ENCODE measurements at regions not wholly inside any gene's neighbourhood (a gene's known extent, or its start where the extent isn't known, plus 50 kb on each side); places are given as distances from the start of the nearest gene placed in this dataset.

DNA sequence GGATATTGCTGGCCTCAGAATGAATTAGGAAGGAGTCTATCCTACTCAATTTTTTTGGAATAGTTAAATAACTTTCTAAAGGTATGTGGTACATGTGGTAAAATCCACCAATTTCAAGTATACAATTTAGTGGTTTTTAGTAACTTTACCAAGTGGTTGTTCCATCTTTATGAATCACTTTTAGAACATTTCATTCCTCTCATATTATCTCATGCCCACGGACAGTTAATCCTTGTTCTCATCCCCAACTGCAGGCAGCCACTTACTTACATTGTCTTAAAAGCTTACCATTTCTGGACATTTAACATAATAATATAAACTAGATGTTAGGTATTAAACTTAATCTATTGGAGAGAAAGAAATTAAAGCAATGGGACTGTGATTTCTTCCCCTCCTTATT, 146.3 kb upstream of the ZC3H15 start:
- TF ChIP-seq, protein P1, sequence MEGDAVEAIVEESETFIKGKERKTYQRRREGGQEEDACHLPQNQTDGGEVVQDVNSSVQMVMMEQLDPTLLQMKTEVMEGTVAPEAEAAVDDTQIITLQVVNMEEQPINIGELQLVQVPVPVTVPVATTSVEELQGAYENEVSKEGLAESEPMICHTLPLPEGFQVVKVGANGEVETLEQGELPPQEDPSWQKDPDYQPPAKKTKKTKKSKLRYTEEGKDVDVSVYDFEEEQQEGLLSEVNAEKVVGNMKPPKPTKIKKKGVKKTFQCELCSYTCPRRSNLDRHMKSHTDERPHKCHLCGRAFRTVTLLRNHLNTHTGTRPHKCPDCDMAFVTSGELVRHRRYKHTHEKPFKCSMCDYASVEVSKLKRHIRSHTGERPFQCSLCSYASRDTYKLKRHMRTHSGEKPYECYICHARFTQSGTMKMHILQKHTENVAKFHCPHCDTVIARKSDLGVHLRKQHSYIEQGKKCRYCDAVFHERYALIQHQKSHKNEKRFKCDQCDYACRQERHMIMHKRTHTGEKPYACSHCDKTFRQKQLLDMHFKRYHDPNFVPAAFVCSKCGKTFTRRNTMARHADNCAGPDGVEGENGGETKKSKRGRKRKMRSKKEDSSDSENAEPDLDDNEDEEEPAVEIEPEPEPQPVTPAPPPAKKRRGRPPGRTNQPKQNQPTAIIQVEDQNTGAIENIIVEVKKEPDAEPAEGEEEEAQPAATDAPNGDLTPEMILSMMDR (IDR thresholded peaks at IDR 0.05): no peak
- intact Hi-C loops (cut with DNase I): no loop called here
- ATAC-seq: no peak

DNA sequence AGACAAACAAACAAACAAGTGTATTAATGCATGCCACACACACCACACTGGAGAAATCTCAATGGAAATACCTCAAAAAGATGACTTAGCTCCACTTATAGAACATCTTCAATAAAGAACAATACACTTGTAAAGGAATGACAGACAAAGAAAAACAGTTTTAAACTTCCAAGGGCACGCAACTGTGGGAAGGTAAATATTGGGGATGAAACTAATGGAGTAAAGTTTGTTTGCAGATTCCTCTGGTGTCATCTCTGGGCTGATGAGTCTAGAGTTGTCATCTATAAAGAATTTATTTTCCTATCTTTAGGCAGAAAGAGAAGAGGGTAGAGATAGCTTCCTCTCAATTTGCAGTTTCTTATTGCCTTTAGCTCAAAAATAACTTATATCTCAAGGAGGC, 144.0 kb upstream of the ZC3H15 start:
- H3K9me3 ChIP-seq: no peaks in the 10 kb centered on the region
- DNase-seq (no peak), ATAC-seq (no peak)
- TF ChIP-seq, protein P1 (IDR thresholded peaks at IDR 0.05): no peak
- H3K27ac ChIP-seq: no peak overlapping the region
- no peak overlapping the region for H3K4me3 ChIP-seq
- intact Hi-C loops (cut with DNase I): no loop called here
- no peaks in the 10 kb centered on the region for H3K36me3 ChIP-seq
- H3K4me1 ChIP-seq: no peaks in the 10 kb centered on the region
- H3K27me3 ChIP-seq (ENCODE audit: low read depth): no peaks in the 10 kb centered on the region

More for the DNA sequence above, 146.3 kb upstream of the ZC3H15 start:
- Histone ChIP-seq H3K4me1 (no peaks in the 10 kb centered on the region), H3K4me3 (no peak overlapping the region), H3K27ac (no peak overlapping the region), H3K36me3 (no peaks in the 10 kb centered on the region), H3K27me3 (ENCODE audit: low read depth) (no peaks in the 10 kb centered on the region), H3K9me3 (no peaks in the 10 kb centered on the region)
- no peak for DNase-seq

DNA sequence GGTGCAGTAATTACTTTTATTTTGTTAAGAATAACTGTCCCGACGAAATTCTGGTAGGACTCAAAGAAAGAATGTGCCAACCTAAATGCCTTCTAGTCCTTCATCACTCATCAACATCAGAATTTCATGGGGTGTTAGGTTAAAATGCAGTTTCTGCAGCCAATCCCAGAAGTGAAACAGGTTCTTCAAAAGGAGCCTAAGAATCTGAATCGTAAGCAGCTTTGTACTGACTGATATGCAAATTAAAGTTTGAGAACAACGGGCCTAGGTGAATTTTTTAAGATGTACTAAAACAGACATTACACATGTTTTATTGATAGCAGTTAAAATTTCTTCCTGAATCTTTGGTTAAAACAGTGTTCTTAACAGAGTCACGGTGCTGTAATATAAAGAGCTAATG, 140.3 kb upstream of the ZC3H15 start:
- Histone ChIP-seq H3K36me3 (no peaks in the 10 kb centered on the region), H3K27me3 (ENCODE audit: low read depth) (no peaks in the 10 kb centered on the region), H3K9me3 (no peaks in the 10 kb centered on the region), H3K4me1 (peaks cover 16% of the 10 kb centered on the region), H3K27ac (no peak overlapping the region), H3K4me3 (no peak overlapping the region)
- intact Hi-C loops (cut with DNase I): no loop called here
- no peak for DNase-seq
- no peak for ATAC-seq
- TF ChIP-seq, protein P1 (IDR thresholded peaks at IDR 0.05): no peak

DNA sequence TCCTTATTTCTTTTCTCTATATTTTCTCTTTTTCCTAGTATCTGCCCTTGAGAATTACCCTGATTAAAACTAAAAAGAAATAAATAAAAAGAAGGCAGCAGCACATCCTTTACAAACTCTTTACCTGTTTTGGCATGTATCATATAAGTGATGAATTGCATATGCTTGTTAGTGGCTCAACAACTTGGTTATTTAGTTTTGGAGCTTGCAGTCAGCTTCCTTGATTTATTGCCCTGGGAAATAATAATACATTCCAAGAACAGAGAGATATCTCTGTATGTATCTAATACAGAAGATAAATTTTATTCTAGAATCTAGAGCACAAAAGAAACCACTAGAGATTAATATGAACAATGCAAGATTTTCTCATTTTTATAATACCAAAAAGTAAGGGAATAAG, 139.8 kb upstream of the ZC3H15 start:
- intact Hi-C loops (cut with DNase I): no loop called here
- TF ChIP-seq, protein P1 (IDR thresholded peaks at IDR 0.05): no peak
- DNase-seq (no peak), ATAC-seq (no peak)
- Histone ChIP-seq H3K4me3 (no peak overlapping the region), H3K36me3 (no peaks in the 10 kb centered on the region), H3K27ac (no peak overlapping the region), H3K9me3 (no peaks in the 10 kb centered on the region), H3K4me1 (peaks cover 16% of the 10 kb centered on the region), H3K27me3 (ENCODE audit: low read depth) (no peaks in the 10 kb centered on the region)

DNA sequence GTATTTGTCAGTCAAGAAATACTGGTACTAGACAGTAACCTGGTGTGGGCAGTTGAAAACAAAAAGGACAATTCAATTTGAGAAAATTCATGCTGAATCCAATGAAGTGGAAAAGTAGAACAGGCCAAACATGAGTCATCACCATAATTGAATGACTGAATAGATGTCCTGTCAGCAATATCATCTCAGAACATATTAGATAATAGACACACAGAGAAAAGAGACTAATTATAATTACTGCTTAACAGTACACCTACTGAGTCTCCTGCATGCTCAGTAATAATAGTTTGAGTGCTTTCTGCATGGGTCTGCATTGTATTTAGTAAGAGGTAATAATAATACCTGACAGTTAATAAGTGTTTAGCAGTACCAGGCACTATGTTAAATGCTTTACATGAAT, 138.6 kb upstream of the ZC3H15 start:
- Histone ChIP-seq H3K9me3 (no peaks in the 10 kb centered on the region), H3K27me3 (ENCODE audit: low read depth) (no peaks in the 10 kb centered on the region), H3K36me3 (no peaks in the 10 kb centered on the region), H3K4me1 (peaks cover 16% of the 10 kb centered on the region), H3K27ac (no peak overlapping the region), H3K4me3 (no peak overlapping the region)
- no peak for ATAC-seq
- intact Hi-C loops (cut with DNase I): no loop called here
- no peak for DNase-seq
- TF ChIP-seq, protein P1 (IDR thresholded peaks at IDR 0.05): no peak

DNA sequence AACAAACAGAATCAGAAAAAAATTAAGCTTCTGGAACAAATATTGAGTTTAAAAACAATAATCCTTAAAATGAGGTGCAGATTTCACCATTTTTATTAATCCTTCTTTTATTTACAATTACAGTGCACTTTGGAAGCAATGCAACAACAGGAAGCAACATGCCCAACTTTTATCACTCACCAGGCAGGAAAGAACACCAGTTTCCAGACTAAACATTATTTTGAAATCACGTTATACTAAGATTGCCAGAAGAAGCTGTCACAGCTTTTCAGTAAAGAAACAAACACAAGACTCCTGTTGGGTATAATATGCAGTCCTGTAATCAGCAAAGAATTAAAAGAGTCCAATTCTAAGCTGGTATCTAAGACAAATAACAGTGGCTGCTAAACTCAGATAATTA, 137.9 kb upstream of the ZC3H15 start:
- H3K27ac ChIP-seq: no peak overlapping the region
- H3K27me3 ChIP-seq (ENCODE audit: low read depth): no peaks in the 10 kb centered on the region
- H3K4me1 ChIP-seq: peaks cover 16% of the 10 kb centered on the region
- ATAC-seq (no peak), DNase-seq (no peak)
- intact Hi-C loops (cut with DNase I): no loop called here
- H3K36me3 ChIP-seq: no peaks in the 10 kb centered on the region
- TF ChIP-seq, protein P1 (IDR thresholded peaks at IDR 0.05): no peak
- H3K4me3 ChIP-seq: no peak overlapping the region
- no peaks in the 10 kb centered on the region for H3K9me3 ChIP-seq

Measured in lower lobe of right lung (tissue), 2 donors.